ENCODE measurements at regions not wholly inside any gene's neighbourhood (a gene's known extent, or its start where the extent isn't known, plus 50 kb on each side); places are given as distances from the start of the nearest gene placed in this dataset.

- no peak for DNase-seq (ENCODE audit: low spot score)
These were observed 1286.5 kb downstream of the TMEM121 start for GRCh38 chr14:106812788-106813476.

- no peak for DNase-seq (ENCODE audit: low spot score)
These were observed 1287.1 kb downstream of the TMEM121 start for GRCh38 chr14:106813477-106813823.

GRCh38 chr14:106820119-106820518, 1293.7 kb downstream of the TMEM121 start:
- DNase-seq (ENCODE audit: low spot score) = no peak

- no peak for DNase-seq (ENCODE audit: low spot score)
These were observed 1294.7 kb downstream of the TMEM121 start for GRCh38 chr14:106821119-106821518.

GRCh38 chr14:106822905-106823304, 1296.5 kb downstream of the TMEM121 start:
- no peak for DNase-seq (ENCODE audit: low spot score)

GRCh38 chr14:106823552-106823951, 1297.2 kb downstream of the TMEM121 start:
- DNase-seq (ENCODE audit: low spot score) = no peak

GRCh38 chr14:106826833-106827369, 1300.5 kb downstream of the TMEM121 start:
- DNase-seq (ENCODE audit: low spot score) = no peak

- DNase-seq (ENCODE audit: low spot score) = peak; percentile 72
These were observed 1304.9 kb downstream of the TMEM121 start for GRCh38 chr14:106831322-106831720.

- no peak for DNase-seq (ENCODE audit: low spot score)
These were observed 1311.5 kb downstream of the TMEM121 start for GRCh38 chr14:106837870-106838269.

- no peak for DNase-seq (ENCODE audit: low spot score)
These were observed 1312.8 kb downstream of the TMEM121 start for GRCh38 chr14:106838991-106839769.

- DNase-seq (ENCODE audit: low spot score) = no peak
These were observed 1313.9 kb downstream of the TMEM121 start for GRCh38 chr14:106840258-106840657.

- no peak for DNase-seq (ENCODE audit: low spot score)
These were observed 1314.6 kb downstream of the TMEM121 start for GRCh38 chr14:106840991-106841390.

GRCh38 chr14:106841701-106842100, 1315.3 kb downstream of the TMEM121 start:
- DNase-seq (ENCODE audit: low spot score) = no peak

GRCh38 chr14:106842687-106843086, 1316.3 kb downstream of the TMEM121 start:
- DNase-seq (ENCODE audit: low spot score) = no peak

GRCh38 chr14:106843386-106843785, 1317.0 kb downstream of the TMEM121 start:
- no peak for DNase-seq (ENCODE audit: low spot score)

GRCh38 chr14:106843951-106844483, 1317.6 kb downstream of the TMEM121 start:
- peak; percentile 42 for DNase-seq (ENCODE audit: low spot score)

GRCh38 chr14:106844608-106845285, 1318.4 kb downstream of the TMEM121 start:
- DNase-seq (ENCODE audit: low spot score) = peak; percentile 68

- peak; percentile 63 for DNase-seq (ENCODE audit: low spot score)
These were observed 1319.1 kb downstream of the TMEM121 start for GRCh38 chr14:106845286-106846087.

GRCh38 chr14:106846218-106846617, 1319.8 kb downstream of the TMEM121 start:
- no peak for DNase-seq (ENCODE audit: low spot score)

- peak; percentile 52 for DNase-seq (ENCODE audit: low spot score)
These were observed 1322.1 kb downstream of the TMEM121 start for GRCh38 chr14:106848330-106849121.
